DOHH2 (cell line): ENCODE measurements at regions not wholly inside any gene's neighbourhood (a gene's known extent, or its start where the extent isn't known, plus 50 kb on each side); places are given as distances from the start of the nearest gene placed in this dataset.
A peak's percentile ranks its signal among the peaks of the same experiment; 100 is the strongest.

Experiments
- H3F3A ChIP-seq: fragments of 200-600 bp; sonication (generic), shearing (Covaris generic); 2 replicates; pipeline ENCODE4 v1.6.0; 2016; ENCODE audit warnings: antibody characterized with exemption, mild to moderate bottlenecking; ENCODE audit not compliant: control insufficient read depth, insufficient read depth
- H3K27ac ChIP-seq: fragments of 200-600 bp; sonication (generic); 2 replicates; pipeline ENCODE4 v1.5.1; 2014; ENCODE audit warnings: low read depth, mild to moderate bottlenecking, low read length, moderate library complexity
- H3K27me3 ChIP-seq: fragments of 200-600 bp; sonication (generic); 2 replicates; pipeline ENCODE4 v1.6.1; 2014; ENCODE audit warnings: mild to moderate bottlenecking, low read length, mixed read lengths; ENCODE audit not compliant: control insufficient read depth
- H3K36me3 ChIP-seq: fragments of 200-600 bp; sonication (generic); 2 replicates; pipeline ENCODE4 v1.6.1; 2014; ENCODE audit warnings: mild to moderate bottlenecking, low read length, moderate library complexity, mixed read lengths; ENCODE audit not compliant: control insufficient read depth
- H3K4me1 ChIP-seq: fragments of 200-600 bp; sonication (generic); 2 replicates; pipeline ENCODE4 v1.6.1; 2014; ENCODE audit warnings: mild to moderate bottlenecking, low read length, mixed read lengths; ENCODE audit not compliant: control insufficient read depth
- H3K4me2 ChIP-seq: fragments of 200-600 bp; sonication (generic); 2 replicates; pipeline ENCODE4 v1.6.0; 2014; ENCODE audit warnings: mild to moderate bottlenecking, low read length, moderate library complexity
- H3K4me3 ChIP-seq: fragments of 200-600 bp; sonication (generic); 2 replicates; pipeline ENCODE4 v1.5.1; 2014; ENCODE audit warnings: mild to moderate bottlenecking, low read length, mixed read lengths
- H3K79me2 ChIP-seq: fragments of 200-600 bp; sonication (generic); 2 replicates; pipeline ENCODE4 v1.6.1; 2014; ENCODE audit warnings: mild to moderate bottlenecking, low read length, mixed read lengths; ENCODE audit not compliant: control insufficient read depth
- H3K9me2 ChIP-seq: fragments of 200-600 bp; sonication (generic); replicated peaks from 2 replicates; pipeline ENCODE4 v1.6.1; 2014; ENCODE audit warnings: mild to moderate bottlenecking, low read length, mixed read lengths; ENCODE audit not compliant: control insufficient read depth
- H3K9me3 ChIP-seq: fragments of 200-600 bp; sonication (generic); 2 replicates; pipeline ENCODE4 v1.6.1; 2014; ENCODE audit warnings: antibody characterized with exemption, low read length, mixed read lengths; ENCODE audit not compliant: control insufficient read depth, insufficient read depth
- H4K20me1 ChIP-seq: fragments of 200-600 bp; sonication (generic); 2 replicates; pipeline ENCODE4 v1.6.0; 2014; ENCODE audit warnings: low read depth, mild to moderate bottlenecking, antibody characterized with exemption, low read length, moderate library complexity; ENCODE audit not compliant: control insufficient read depth, insufficient read depth
- EZH2phosphoT487 ChIP-seq: fragments of 200-600 bp; sonication (generic); IDR thresholded peaks from 2 replicates; pipeline ENCODE4 v1.6.1; 2017; ENCODE audit warnings: borderline replicate concordance, mild to moderate bottlenecking, antibody characterized with exemption, low read length, moderate library complexity, mixed read lengths
- TF ChIP-seq, protein P1 (sequence below): fragments of 200-600 bp; sonication (generic); IDR thresholded peaks from one replicate; pipeline ENCODE4 v1.5.1; 2014; ENCODE audit warnings: antibody characterized with exemption, mild to moderate bottlenecking, low read depth, low read length; ENCODE audit not compliant: poor library complexity, severe bottlenecking

DNA sequence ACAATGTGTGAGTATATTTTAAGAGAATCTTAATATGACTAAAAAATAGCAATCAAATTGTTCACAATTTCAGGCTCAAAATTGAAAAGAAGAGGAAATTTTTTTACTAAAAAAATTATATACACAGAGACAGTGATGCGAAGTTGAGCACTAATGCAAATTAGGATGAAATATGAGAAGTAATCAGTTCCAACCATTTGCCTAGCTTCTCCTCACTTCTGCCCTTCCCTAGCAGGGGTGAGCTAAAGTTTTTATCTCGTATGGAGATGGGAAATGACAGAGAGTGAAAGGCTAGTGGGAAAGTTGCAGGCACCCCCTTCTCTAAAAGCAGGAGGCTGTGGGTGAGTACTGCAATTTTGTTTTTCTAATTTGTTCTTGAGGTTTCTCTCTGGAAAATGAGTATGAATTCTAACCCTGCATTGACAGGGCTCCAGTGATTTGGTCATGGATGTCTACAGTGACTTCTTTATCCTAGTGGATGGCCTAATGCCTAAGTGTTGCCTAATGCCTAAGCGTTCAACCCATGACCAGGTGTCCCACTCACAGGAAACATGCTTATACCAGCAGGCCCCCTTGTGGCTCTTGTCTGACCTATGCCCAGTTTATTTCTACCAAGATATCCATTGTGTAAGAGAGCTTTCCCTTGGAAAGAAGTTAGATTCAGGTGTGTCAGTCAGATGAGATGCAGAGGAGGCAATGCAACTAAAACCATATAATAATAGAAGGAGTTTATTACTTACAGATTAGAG is 78.0 kb upstream of the HNMT start:
- Histone ChIP-seq H3K79me2 (no peaks in the 10 kb centered on the region), H3K9me3 (no peaks in the 10 kb centered on the region), H3F3A (no peaks in the 10 kb centered on the region), H3K9me2 (no peaks in the 10 kb centered on the region), H3K4me2 (no peak overlapping the region), H3K4me3 (no peak overlapping the region), H3K27ac (no peak overlapping the region), H3K36me3 (no peaks in the 10 kb centered on the region), H3K4me1 (no peaks in the 10 kb centered on the region), H3K27me3 (no peaks in the 10 kb centered on the region), H4K20me1 (no peaks in the 10 kb centered on the region)
- TF ChIP-seq EZH2phosphoT487 = no peak
- TF ChIP-seq, protein P1, sequence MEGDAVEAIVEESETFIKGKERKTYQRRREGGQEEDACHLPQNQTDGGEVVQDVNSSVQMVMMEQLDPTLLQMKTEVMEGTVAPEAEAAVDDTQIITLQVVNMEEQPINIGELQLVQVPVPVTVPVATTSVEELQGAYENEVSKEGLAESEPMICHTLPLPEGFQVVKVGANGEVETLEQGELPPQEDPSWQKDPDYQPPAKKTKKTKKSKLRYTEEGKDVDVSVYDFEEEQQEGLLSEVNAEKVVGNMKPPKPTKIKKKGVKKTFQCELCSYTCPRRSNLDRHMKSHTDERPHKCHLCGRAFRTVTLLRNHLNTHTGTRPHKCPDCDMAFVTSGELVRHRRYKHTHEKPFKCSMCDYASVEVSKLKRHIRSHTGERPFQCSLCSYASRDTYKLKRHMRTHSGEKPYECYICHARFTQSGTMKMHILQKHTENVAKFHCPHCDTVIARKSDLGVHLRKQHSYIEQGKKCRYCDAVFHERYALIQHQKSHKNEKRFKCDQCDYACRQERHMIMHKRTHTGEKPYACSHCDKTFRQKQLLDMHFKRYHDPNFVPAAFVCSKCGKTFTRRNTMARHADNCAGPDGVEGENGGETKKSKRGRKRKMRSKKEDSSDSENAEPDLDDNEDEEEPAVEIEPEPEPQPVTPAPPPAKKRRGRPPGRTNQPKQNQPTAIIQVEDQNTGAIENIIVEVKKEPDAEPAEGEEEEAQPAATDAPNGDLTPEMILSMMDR = no peak

DNA sequence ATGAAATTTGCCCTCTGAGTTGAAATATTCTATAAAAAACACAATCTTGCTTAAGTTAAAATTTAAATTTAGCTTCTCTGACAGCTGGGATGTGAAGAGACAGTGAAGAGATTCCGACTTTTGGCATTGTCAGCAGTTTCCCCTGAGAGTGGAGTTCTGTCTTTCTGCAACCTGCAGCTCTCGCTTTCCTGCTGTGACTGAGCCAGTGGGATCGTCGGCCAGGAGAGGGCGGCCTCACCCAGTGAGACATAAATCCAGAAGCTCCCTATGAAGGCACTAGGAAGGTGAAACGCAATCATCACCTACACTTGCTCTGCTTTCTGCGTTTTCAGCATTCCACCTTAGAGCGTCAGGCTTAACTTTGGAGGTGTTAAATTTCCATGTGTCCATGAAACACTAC is 75.4 kb upstream of the HNMT start:
- no peak overlapping the region for H3K27ac ChIP-seq
- TF ChIP-seq, protein P1 = peak; percentile 14
- TF ChIP-seq EZH2phosphoT487 = no peak
- H3K9me3 ChIP-seq = no peaks in the 10 kb centered on the region
- H3K27me3 ChIP-seq = no peaks in the 10 kb centered on the region
- H3K4me2 ChIP-seq = no peak overlapping the region
- H3K9me2 ChIP-seq = no peaks in the 10 kb centered on the region
- no peaks in the 10 kb centered on the region for H4K20me1 ChIP-seq
- H3K4me3 ChIP-seq = no peak overlapping the region
- H3K79me2 ChIP-seq = no peaks in the 10 kb centered on the region
- H3F3A ChIP-seq = no peaks in the 10 kb centered on the region
- H3K4me1 ChIP-seq = no peaks in the 10 kb centered on the region
- H3K36me3 ChIP-seq = no peaks in the 10 kb centered on the region

GRCh38 chr2:137892739-137893138 is 71.5 kb upstream of the HNMT start:
- H3K4me1 ChIP-seq = no peaks in the 10 kb centered on the region
- H4K20me1 ChIP-seq = no peaks in the 10 kb centered on the region
- H3K36me3 ChIP-seq = no peaks in the 10 kb centered on the region
- H3K4me2 ChIP-seq = no peak overlapping the region
- no peaks in the 10 kb centered on the region for H3K9me2 ChIP-seq
- no peak overlapping the region for H3K4me3 ChIP-seq
- no peak overlapping the region for H3K27ac ChIP-seq
- H3F3A ChIP-seq = no peaks in the 10 kb centered on the region
- no peak for TF ChIP-seq EZH2phosphoT487
- TF ChIP-seq, protein P1 = no peak
- no peaks in the 10 kb centered on the region for H3K27me3 ChIP-seq
- H3K79me2 ChIP-seq = no peaks in the 10 kb centered on the region
- no peaks in the 10 kb centered on the region for H3K9me3 ChIP-seq
